Prostate gland (tissue), 2 donors: ENCODE measurements at regions not wholly inside any gene's neighbourhood (a gene's known extent, or its start where the extent isn't known, plus 50 kb on each side); places are given as distances from the start of the nearest gene placed in this dataset.
"Not testable (repeated sequence)": the region's sequence is repeated elsewhere in the genome, so short reads cannot be mapped to it uniquely, and the experiment has no call there.

Experiments used
- DNase-seq: peaks from one replicate; pipeline ENCODE4 v3.0.0-alpha.2; 2019; ENCODE audit warnings: low spot score
- H3K27ac ChIP-seq, 2 donors: fragments of 200-600 bp; sonication (generic); 2 replicates each; pipeline ENCODE4 v1.5.1; 2017 to 2019
- H3K27me3 ChIP-seq: fragments of 200-600 bp; sonication (generic); replicated peaks from 2 replicates; pipeline ENCODE4 v1.5.1; 2019; ENCODE audit not compliant: insufficient read depth
- H3K36me3 ChIP-seq, 2 donors: fragments of 200-600 bp; sonication (generic); 1 replicate in 1 of 2; 2 replicates in 1 of 2; pipeline versions ENCODE4 v1.5.1 to v1.8.1; 2017 to 2019
- H3K4me1 ChIP-seq: fragments of 200-600 bp; sonication (generic); replicated peaks from 2 replicates; pipeline ENCODE4 v1.5.1; 2019
- H3K4me3 ChIP-seq, 2 donors: fragments of 200-600 bp; sonication (generic); 2 replicates each; pipeline ENCODE4 v1.5.1; 2017 to 2019
- H3K9me3 ChIP-seq: fragments of 200-600 bp; sonication (generic); 2 replicates; pipeline ENCODE4 v1.5.1; 2017
- POLR2A ChIP-seq: fragments of 450-650 bp; IDR thresholded peaks from one replicate; pipeline ENCODE4 v1.6.1; 2016; ENCODE audit warnings: antibody characterized with exemption, mild to moderate bottlenecking
- POLR2AphosphoS5 ChIP-seq: sonication (generic); formaldehyde crosslinking; IDR thresholded peaks from one replicate; pipeline ENCODE4 v1.6.1; 2017; ENCODE audit warnings: antibody characterized with exemption
- WGBS: methylation state at CpG from one replicate; pipeline ENCODE4 v1.1.5; 2018; 5-methylcytosine and 5-hydroxymethylcytosine counted together
- intact Hi-C: fragments of 100-400 bp; cut with DNase I; formaldehyde crosslinking; loops from one replicate; pipeline ENCODE4 v1.14.2; 2022
- TF ChIP-seq, protein P1 (sequence below), 4 experiments: fragments of 200-600 bp in 2 of 4; fragments of 450-650 bp in 2 of 4; sonication (generic) in 2 of 4; IDR thresholded peaks; 1 replicate in 3 of 4; 2 replicates in 1 of 4; pipeline ENCODE4 v1.5.1; 2016 to 2019; ENCODE audit warnings: antibody characterized with exemption in 4 of 4, mild to moderate bottlenecking in 2 of 4, moderate library complexity in 2 of 4

GRCh38 chr16:77511053-77511452, 76.2 kb upstream of the ADAMTS18 start:
- intact Hi-C loops: no loop called here
- Histone ChIP-seq H3K36me3 (no peaks in the 10 kb centered on the region), H3K9me3 (no peaks in the 10 kb centered on the region), H3K27me3 (no peaks in the 10 kb centered on the region), H3K27ac (no peak overlapping the region), H3K4me3 (no peak overlapping the region), H3K4me1 (no peaks in the 10 kb centered on the region)
- TF ChIP-seq POLR2AphosphoS5: no peak
- TF ChIP-seq, protein P1, sequence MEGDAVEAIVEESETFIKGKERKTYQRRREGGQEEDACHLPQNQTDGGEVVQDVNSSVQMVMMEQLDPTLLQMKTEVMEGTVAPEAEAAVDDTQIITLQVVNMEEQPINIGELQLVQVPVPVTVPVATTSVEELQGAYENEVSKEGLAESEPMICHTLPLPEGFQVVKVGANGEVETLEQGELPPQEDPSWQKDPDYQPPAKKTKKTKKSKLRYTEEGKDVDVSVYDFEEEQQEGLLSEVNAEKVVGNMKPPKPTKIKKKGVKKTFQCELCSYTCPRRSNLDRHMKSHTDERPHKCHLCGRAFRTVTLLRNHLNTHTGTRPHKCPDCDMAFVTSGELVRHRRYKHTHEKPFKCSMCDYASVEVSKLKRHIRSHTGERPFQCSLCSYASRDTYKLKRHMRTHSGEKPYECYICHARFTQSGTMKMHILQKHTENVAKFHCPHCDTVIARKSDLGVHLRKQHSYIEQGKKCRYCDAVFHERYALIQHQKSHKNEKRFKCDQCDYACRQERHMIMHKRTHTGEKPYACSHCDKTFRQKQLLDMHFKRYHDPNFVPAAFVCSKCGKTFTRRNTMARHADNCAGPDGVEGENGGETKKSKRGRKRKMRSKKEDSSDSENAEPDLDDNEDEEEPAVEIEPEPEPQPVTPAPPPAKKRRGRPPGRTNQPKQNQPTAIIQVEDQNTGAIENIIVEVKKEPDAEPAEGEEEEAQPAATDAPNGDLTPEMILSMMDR (IDR thresholded peaks at IDR 0.05): no peak
- TF ChIP-seq POLR2A: no peak
- 81% methylated on average over 5 of the region's 5 CpGs for WGBS
- DNase-seq: no peak

GRCh38 chr16:77514500-77515220, 79.8 kb upstream of the ADAMTS18 start:
- H3K36me3 ChIP-seq: no peaks in the 10 kb centered on the region
- no peaks in the 10 kb centered on the region for H3K4me1 ChIP-seq
- no peak overlapping the region for H3K27ac ChIP-seq
- no peaks in the 10 kb centered on the region for H3K9me3 ChIP-seq
- H3K4me3 ChIP-seq: no peak overlapping the region
- TF ChIP-seq POLR2A (no peak), POLR2AphosphoS5 (no peak)
- TF ChIP-seq, protein P1 (IDR thresholded peaks at IDR 0.05): no peak
- intact Hi-C loops: no loop called here
- WGBS: 44% methylated on average over 5 of the region's 5 CpGs
- DNase-seq: no peak
- H3K27me3 ChIP-seq: no peaks in the 10 kb centered on the region

DNA sequence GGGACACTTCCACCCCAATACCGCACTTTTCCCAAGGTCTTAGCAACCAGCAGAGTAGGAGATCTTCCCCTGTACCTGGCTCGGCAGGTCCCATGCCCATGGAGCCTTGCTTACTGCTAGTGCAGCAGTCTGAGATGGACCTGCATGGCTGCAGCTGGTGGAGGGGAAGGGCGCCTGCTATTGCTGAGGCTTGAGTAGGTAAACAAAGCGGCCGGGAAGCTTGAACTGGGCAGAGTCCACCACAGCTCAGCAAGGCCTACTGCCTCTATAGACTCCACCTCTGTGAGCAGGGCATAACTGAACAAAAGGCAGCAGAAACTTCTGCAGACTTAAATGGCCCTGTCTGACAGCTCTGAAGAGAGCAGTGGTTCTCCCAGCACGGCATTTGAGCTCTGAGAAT, 90.4 kb upstream of the ADAMTS18 start:
- H3K9me3 ChIP-seq, H3K4me3 ChIP-seq, H3K27ac ChIP-seq, H3K36me3 ChIP-seq, DNase-seq, intact Hi-C loops, H3K27me3 ChIP-seq, H3K4me1 ChIP-seq: not testable (repeated sequence)
- WGBS: 54% methylated on average over 6 of the region's 6 CpGs

GRCh38 chr16:77531752-77532151, 96.9 kb upstream of the ADAMTS18 start:
- Histone ChIP-seq H3K9me3 (no peaks in the 10 kb centered on the region), H3K36me3 (no peaks in the 10 kb centered on the region), H3K4me1 (no peaks in the 10 kb centered on the region), H3K27ac (no peak overlapping the region), H3K4me3 (no peak overlapping the region), H3K27me3 (no peaks in the 10 kb centered on the region)
- WGBS: 57% methylated on average over 1 of the region's 1 CpG
- TF ChIP-seq POLR2AphosphoS5 (no peak), POLR2A (no peak)
- TF ChIP-seq, protein P1 (IDR thresholded peaks at IDR 0.05): no peak
- intact Hi-C loops: no loop called here
- DNase-seq: no peak

- intact Hi-C loops: no loop called here
- H3K9me3 ChIP-seq: no peaks in the 10 kb centered on the region
- WGBS: 74% methylated on average over 5 of the region's 5 CpGs
- H3K27ac ChIP-seq: no peak overlapping the region
- no peaks in the 10 kb centered on the region for H3K4me1 ChIP-seq
- no peaks in the 10 kb centered on the region for H3K36me3 ChIP-seq
- no peaks in the 10 kb centered on the region for H3K27me3 ChIP-seq
- no peak for DNase-seq
- no peak overlapping the region for H3K4me3 ChIP-seq
- TF ChIP-seq, protein P1 (IDR thresholded peaks at IDR 0.05): no peak
- TF ChIP-seq POLR2AphosphoS5: no peak
- TF ChIP-seq POLR2A: no peak
Measured at GRCh38 chr16:77536809-77537208, 102.0 kb upstream of the ADAMTS18 start.
